Hepatocyte (in vitro differentiated cells): ENCODE measurements at regions not wholly inside any gene's neighbourhood (a gene's known extent, or its start where the extent isn't known, plus 50 kb on each side); places are given as distances from the start of the nearest gene placed in this dataset.

Experiments
- CTCF ChIP-seq: fragments of 200-600 bp; sonication (generic); IDR thresholded peaks from 2 replicates; pipeline ENCODE4 v1.5.1; 2016; ENCODE audit warnings: antibody characterized with exemption, mild to moderate bottlenecking; ENCODE audit not compliant: poor library complexity
- EZH2 ChIP-seq: fragments of 200-600 bp; sonication (generic); IDR thresholded peaks from 2 replicates; pipeline ENCODE4 v1.6.1; 2016; ENCODE audit warnings: antibody characterized with exemption, mild to moderate bottlenecking, borderline replicate concordance
- EZH2phosphoT487 ChIP-seq: fragments of 200-600 bp; sonication (generic); IDR thresholded peaks from one replicate; pipeline ENCODE4 v1.6.1; 2018; ENCODE audit warnings: antibody characterized with exemption, mild to moderate bottlenecking, low read depth, moderate library complexity; ENCODE audit not compliant: unreplicated experiment, severe bottlenecking

GRCh38 chr9:33697171-33697570 lies 98.2 kb upstream of the PRSS3 start:
- TF ChIP-seq CTCF (no peak), EZH2 (no peak), EZH2phosphoT487 (no peak)
